GM12878 (cell line): ENCODE measurements at regions not wholly inside any gene's neighbourhood (a gene's known extent, or its start where the extent isn't known, plus 50 kb on each side); places are given as distances from the start of the nearest gene placed in this dataset.

Experiments
- ATAC-seq: fragments of 200-7000 bp; cut with Tn5 transposase; 3 replicates; pipeline ENCODE4 v1.9.1; 2020; ENCODE audit warnings: mild to moderate bottlenecking, moderate library complexity
- BruUV-seq: library from RNA; stranded (reverse); fragments of 400-500 nt; replicated peaks from 2 replicates; lab custom pipeline; 2021; lab: Mats Ljungman, UMichigan
- CTCF ChIA-PET: fragments of 300-600 bp; sonication (Branson Sonifier 250); formaldehyde crosslinking; extraction: SDS; loops from one replicate; lab custom pipeline; 2021; ENCODE audit warnings: inconsistent platforms; lab: Yijun Ruan, JAX
- POLR2A ChIA-PET: fragments of 350-600 bp; formaldehyde crosslinking; extraction: SDS; loops from one replicate; lab custom pipeline; 2021; ENCODE audit warnings: inconsistent platforms; lab: Charles Lee
- RAD21 ChIA-PET: fragments of 300-600 bp; sonication (Branson Sonifier 250); formaldehyde crosslinking; loops from one replicate; lab custom pipeline; 2023; ENCODE audit warnings: antibody characterized with exemption; ENCODE audit not compliant: unreplicated experiment; lab: Charles Lee
- SMC1A ChIA-PET: fragments of 300-600 bp; sonication (Branson Sonifier 250); formaldehyde crosslinking; loops from one replicate; lab custom pipeline; 2023; ENCODE audit not compliant: unreplicated experiment, uncharacterized antibody; lab: Charles Lee
- DNase-seq: peaks from one replicate; pipeline ENCODE4 v3.0.0-alpha.2; 2011; ENCODE audit warnings: low read depth, low spot score
- FAIRE-seq: peaks from 3 replicates; lab custom pipeline; 2011; peaks lifted over from hg19 to GRCh38; lab: Jason Lieb, UNC
- H2AFZ ChIP-seq: 2 replicates; pipeline ENCODE4 v1.6.0; 2011; ENCODE audit warnings: low read depth, low read length, control low read depth; ENCODE audit not compliant: control insufficient read depth
- H3K27ac ChIP-seq: 2 replicates; pipeline ENCODE4 v1.5.1; 2011; ENCODE audit warnings: control low read depth; ENCODE audit not compliant: control insufficient read depth, insufficient read depth
- H3K27me3 ChIP-seq, 2 experiments: replicated peaks in 1 of 2; 2 replicates each; pipeline versions ENCODE4 v1.6.0 to v1.6.1; 2011; ENCODE audit warnings: low read length in 1 of 2; ENCODE audit not compliant: control insufficient read depth in 2 of 2, insufficient read depth in 2 of 2
- H3K36me3 ChIP-seq, 2 experiments: 2 replicates each; pipeline ENCODE4 v1.5.1; 2011; ENCODE audit warnings: low read length in 1 of 2; ENCODE audit not compliant: control insufficient read depth in 2 of 2, insufficient read depth in 2 of 2
- H3K4me1 ChIP-seq: 2 replicates; pipeline ENCODE4 v1.6.1; 2011; ENCODE audit warnings: mild to moderate bottlenecking, low read length, moderate library complexity, mixed read lengths; ENCODE audit not compliant: control insufficient read depth, insufficient read depth
- H3K4me2 ChIP-seq: 2 replicates; pipeline ENCODE4 v1.6.0; 2011; ENCODE audit warnings: control low read depth; ENCODE audit not compliant: control insufficient read depth, insufficient read depth
- H3K4me3 ChIP-seq: fragments of 200-600 bp; sonication (generic); 2 replicates; pipeline ENCODE4 v1.5.1; 2016
- H3K79me2 ChIP-seq: 2 replicates; pipeline ENCODE4 v1.6.0; 2011; ENCODE audit warnings: low read length; ENCODE audit not compliant: control insufficient read depth, insufficient read depth
- H3K9ac ChIP-seq: 2 replicates; pipeline ENCODE4 v1.8.0; 2011; ENCODE audit warnings: low read length, control low read depth, mixed read lengths; ENCODE audit not compliant: control insufficient read depth, insufficient read depth
- H3K9me3 ChIP-seq: replicated peaks from 3 replicates; pipeline ENCODE4 v1.5.1; 2011; ENCODE audit warnings: mild to moderate bottlenecking, low read length; ENCODE audit not compliant: control insufficient read depth, insufficient read depth
- H4K20me1 ChIP-seq: 2 replicates; pipeline ENCODE4 v1.6.0; 2011; ENCODE audit not compliant: control insufficient read depth, insufficient read depth
- CBFB ChIP-seq: IDR thresholded peaks from 2 replicates; pipeline ENCODE4 v1.6.1; 2016; ENCODE audit warnings: antibody characterized with exemption, low read depth
- CBX3 ChIP-seq: fragments of 200-600 bp; sonication (generic); IDR thresholded peaks from 2 replicates; pipeline ENCODE4 v1.6.1; 2016; ENCODE audit warnings: low read depth, borderline replicate concordance
- FOXK2 ChIP-seq: fragments of 450-650 bp; IDR thresholded peaks from 2 replicates; pipeline ENCODE4 v1.6.1; 2017; ENCODE audit warnings: mild to moderate bottlenecking, moderate library complexity
- FOXM1 ChIP-seq: IDR thresholded peaks from 2 replicates; pipeline ENCODE4 v1.6.1; 2012; ENCODE audit warnings: low read depth, mild to moderate bottlenecking, inconsistent platforms, low read length, moderate library complexity
- IKZF1 ChIP-seq: fragments of 450-650 bp; conservative IDR thresholded peaks from 2 replicates; pipeline ENCODE4 v1.6.1; 2017; ENCODE audit warnings: antibody characterized with exemption, mild to moderate bottlenecking
- MXI1 ChIP-seq: fragments of 150-350 bp; IDR thresholded peaks from 2 replicates; pipeline ENCODE4 v1.6.1; 2011; ENCODE audit warnings: low read depth, mild to moderate bottlenecking, inconsistent platforms, low read length, improper control_type of control experiment
- NFYB ChIP-seq: IDR thresholded peaks from 2 replicates; pipeline ENCODE4 v1.6.1; 2011; ENCODE audit warnings: low read depth, mild to moderate bottlenecking, low read length, improper control_type of control experiment, moderate library complexity; ENCODE audit not compliant: insufficient read depth
- SMAD1 ChIP-seq: fragments of 450-650 bp; IDR thresholded peaks from 2 replicates; pipeline ENCODE4 v1.6.1; 2018; ENCODE audit warnings: mild to moderate bottlenecking, low read depth; ENCODE audit not compliant: partially characterized antibody
- SMC3 ChIP-seq: IDR thresholded peaks from 2 replicates; pipeline ENCODE4 v1.6.1; 2011; ENCODE audit warnings: low read length, improper control_type of control experiment, borderline replicate concordance
- SREBF1 ChIP-seq: IDR thresholded peaks from 2 replicates; pipeline ENCODE4 v1.6.1; 2012; ENCODE audit warnings: mild to moderate bottlenecking, low read length
- TCF7 ChIP-seq: IDR thresholded peaks from 2 replicates; pipeline ENCODE4 v1.6.1; 2014; ENCODE audit warnings: antibody characterized with exemption, borderline replicate concordance
- YY1 ChIP-seq: IDR thresholded peaks from 2 replicates; pipeline ENCODE4 v1.6.1; 2011; ENCODE audit warnings: low read depth, mild to moderate bottlenecking, low read length
- ZNF274 ChIP-seq: IDR thresholded peaks from one replicate; pipeline ENCODE4 v1.8.0; 2011; ENCODE audit not compliant: insufficient read length, insufficient read depth
- ZSCAN29 ChIP-seq: fragments of 450-650 bp; IDR thresholded peaks from 2 replicates; pipeline ENCODE4 v1.6.1; 2017; ENCODE audit warnings: mild to moderate bottlenecking, moderate library complexity
- WGBS: methylation state at CpG from one replicate; pipeline ENCODE4 v1.1.6; 2016; ENCODE audit warnings: low lambda C conversion rate; ENCODE audit not compliant: insufficient replicate concordance, insufficient coverage; ENCODE audit errors: missing lambda C conversion rate; 5-methylcytosine and 5-hydroxymethylcytosine counted together
- in situ Hi-C: fragments of 300-500 bp; cut with MboI; formaldehyde crosslinking; loops from 9 replicates; pipeline ENCODE4 v1.14.3; 2018; ENCODE audit warnings: mixed read lengths
- intact Hi-C: fragments of 100-400 bp; cut with micrococcal nuclease; formaldehyde crosslinking; loops from one replicate; pipeline ENCODE4 v1.14.2; 2022; ENCODE audit not compliant: unreplicated experiment
- TF ChIP-seq, protein P1 (sequence below): IDR thresholded peaks from 2 replicates; pipeline ENCODE4 v1.6.1; 2011; ENCODE audit warnings: low read depth, mild to moderate bottlenecking, low read length, moderate library complexity, borderline replicate concordance; ENCODE audit errors: extremely low read depth
- TF ChIP-seq, protein P2 (sequence below): fragments of 450-650 bp; conservative IDR thresholded peaks from 2 replicates; pipeline ENCODE4 v1.6.1; 2017; ENCODE audit warnings: mild to moderate bottlenecking, moderate library complexity
- TF ChIP-seq, protein P3 (sequence below): fragments of 450-650 bp; IDR thresholded peaks from 2 replicates; pipeline ENCODE4 v1.6.1; 2017; ENCODE audit warnings: borderline replicate concordance
- TF ChIP-seq, protein P4 (sequence below): fragments of 450-650 bp; IDR thresholded peaks from 2 replicates; pipeline ENCODE4 v1.6.1; 2018; ENCODE audit warnings: mild to moderate bottlenecking, low read depth, moderate library complexity; ENCODE audit not compliant: partially characterized antibody
- TF ChIP-seq, protein P5 (sequence below): IDR thresholded peaks from 2 replicates; pipeline ENCODE4 v1.6.1; 2011; ENCODE audit warnings: mild to moderate bottlenecking, low read depth, low read length, moderate library complexity; ENCODE audit not compliant: insufficient replicate concordance

DNA sequence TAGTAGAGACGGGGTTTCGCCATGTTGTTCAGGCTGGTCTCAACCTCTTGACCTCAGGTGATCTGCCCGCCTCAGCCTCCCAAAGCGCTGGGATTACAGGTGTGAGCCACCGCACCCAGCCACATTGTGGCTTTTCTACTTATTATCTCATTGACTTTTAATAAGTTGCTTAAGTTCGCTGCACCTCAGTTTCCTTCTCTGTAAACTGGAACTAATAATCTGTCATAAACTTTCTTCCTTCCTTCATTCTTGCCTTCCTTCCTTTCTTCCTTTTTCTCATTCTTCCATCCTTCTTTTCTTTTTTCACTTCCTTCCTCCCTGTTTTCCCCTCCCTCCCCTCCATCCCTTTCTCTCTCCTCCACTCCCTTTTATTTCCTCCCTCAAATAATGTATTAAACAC, 192.2 kb downstream of the MAF start:
- DNase-seq, result no peak
- no peak for ATAC-seq
- H3K9me3 ChIP-seq, result no peaks in the 10 kb centered on the region; the same call in 2 of the 3 replicates
- no peaks in the 10 kb centered on the region for H3K4me1 ChIP-seq
- BruUV-seq, result no TSS peak
- H3K27ac ChIP-seq, result no peak overlapping the region
- RAD21 ChIA-PET, result no interaction called here
- H3K4me2 ChIP-seq, result no peak overlapping the region
- no peaks in the 10 kb centered on the region for H3K27me3 ChIP-seq
- TF ChIP-seq MXI1 (no peak), SMAD1 (no peak), YY1 (no peak), FOXK2 (no peak), FOXM1 (no peak), SREBF1 (no peak), IKZF1 (no peak), ZNF274 (no peak), CBX3 (no peak), ZSCAN29 (no peak), SMC3 (no peak), NFYB (no peak), CBFB (no peak), TCF7 (no peak)
- TF ChIP-seq, protein P1, sequence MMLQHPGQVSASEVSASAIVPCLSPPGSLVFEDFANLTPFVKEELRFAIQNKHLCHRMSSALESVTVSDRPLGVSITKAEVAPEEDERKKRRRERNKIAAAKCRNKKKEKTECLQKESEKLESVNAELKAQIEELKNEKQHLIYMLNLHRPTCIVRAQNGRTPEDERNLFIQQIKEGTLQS, result no peak
- TF ChIP-seq, protein P2, sequence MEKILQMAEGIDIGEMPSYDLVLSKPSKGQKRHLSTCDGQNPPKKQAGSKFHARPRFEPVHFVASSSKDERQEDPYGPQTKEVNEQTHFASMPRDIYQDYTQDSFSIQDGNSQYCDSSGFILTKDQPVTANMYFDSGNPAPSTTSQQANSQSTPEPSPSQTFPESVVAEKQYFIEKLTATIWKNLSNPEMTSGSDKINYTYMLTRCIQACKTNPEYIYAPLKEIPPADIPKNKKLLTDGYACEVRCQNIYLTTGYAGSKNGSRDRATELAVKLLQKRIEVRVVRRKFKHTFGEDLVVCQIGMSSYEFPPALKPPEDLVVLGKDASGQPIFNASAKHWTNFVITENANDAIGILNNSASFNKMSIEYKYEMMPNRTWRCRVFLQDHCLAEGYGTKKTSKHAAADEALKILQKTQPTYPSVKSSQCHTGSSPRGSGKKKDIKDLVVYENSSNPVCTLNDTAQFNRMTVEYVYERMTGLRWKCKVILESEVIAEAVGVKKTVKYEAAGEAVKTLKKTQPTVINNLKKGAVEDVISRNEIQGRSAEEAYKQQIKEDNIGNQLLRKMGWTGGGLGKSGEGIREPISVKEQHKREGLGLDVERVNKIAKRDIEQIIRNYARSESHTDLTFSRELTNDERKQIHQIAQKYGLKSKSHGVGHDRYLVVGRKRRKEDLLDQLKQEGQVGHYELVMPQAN, result no peak
- TF ChIP-seq, protein P3, sequence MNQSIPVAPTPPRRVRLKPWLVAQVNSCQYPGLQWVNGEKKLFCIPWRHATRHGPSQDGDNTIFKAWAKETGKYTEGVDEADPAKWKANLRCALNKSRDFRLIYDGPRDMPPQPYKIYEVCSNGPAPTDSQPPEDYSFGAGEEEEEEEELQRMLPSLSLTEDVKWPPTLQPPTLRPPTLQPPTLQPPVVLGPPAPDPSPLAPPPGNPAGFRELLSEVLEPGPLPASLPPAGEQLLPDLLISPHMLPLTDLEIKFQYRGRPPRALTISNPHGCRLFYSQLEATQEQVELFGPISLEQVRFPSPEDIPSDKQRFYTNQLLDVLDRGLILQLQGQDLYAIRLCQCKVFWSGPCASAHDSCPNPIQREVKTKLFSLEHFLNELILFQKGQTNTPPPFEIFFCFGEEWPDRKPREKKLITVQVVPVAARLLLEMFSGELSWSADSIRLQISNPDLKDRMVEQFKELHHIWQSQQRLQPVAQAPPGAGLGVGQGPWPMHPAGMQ, result no peak
- TF ChIP-seq, protein P4, sequence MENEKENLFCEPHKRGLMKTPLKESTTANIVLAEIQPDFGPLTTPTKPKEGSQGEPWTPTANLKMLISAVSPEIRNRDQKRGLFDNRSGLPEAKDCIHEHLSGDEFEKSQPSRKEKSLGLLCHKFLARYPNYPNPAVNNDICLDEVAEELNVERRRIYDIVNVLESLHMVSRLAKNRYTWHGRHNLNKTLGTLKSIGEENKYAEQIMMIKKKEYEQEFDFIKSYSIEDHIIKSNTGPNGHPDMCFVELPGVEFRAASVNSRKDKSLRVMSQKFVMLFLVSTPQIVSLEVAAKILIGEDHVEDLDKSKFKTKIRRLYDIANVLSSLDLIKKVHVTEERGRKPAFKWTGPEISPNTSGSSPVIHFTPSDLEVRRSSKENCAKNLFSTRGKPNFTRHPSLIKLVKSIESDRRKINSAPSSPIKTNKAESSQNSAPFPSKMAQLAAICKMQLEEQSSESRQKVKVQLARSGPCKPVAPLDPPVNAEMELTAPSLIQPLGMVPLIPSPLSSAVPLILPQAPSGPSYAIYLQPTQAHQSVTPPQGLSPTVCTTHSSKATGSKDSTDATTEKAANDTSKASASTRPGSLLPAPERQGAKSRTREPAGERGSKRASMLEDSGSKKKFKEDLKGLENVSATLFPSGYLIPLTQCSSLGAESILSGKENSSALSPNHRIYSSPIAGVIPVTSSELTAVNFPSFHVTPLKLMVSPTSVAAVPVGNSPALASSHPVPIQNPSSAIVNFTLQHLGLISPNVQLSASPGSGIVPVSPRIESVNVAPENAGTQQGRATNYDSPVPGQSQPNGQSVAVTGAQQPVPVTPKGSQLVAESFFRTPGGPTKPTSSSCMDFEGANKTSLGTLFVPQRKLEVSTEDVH, result no peak
- TF ChIP-seq, protein P5, sequence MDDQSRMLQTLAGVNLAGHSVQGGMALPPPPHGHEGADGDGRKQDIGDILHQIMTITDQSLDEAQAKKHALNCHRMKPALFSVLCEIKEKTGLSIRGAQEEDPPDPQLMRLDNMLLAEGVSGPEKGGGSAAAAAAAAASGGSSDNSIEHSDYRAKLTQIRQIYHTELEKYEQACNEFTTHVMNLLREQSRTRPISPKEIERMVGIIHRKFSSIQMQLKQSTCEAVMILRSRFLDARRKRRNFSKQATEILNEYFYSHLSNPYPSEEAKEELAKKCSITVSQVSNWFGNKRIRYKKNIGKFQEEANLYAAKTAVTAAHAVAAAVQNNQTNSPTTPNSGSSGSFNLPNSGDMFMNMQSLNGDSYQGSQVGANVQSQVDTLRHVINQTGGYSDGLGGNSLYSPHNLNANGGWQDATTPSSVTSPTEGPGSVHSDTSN, result no peak
- 60% methylated on average over 6 of the region's 6 CpGs for WGBS
- H2AFZ ChIP-seq, result no peak overlapping the region
- CTCF ChIA-PET, result no interaction called here
- in situ Hi-C loops (no loop called here), intact Hi-C loops (no loop called here)
- SMC1A ChIA-PET, result no interaction called here
- POLR2A ChIA-PET, result no interaction called here
- no peak overlapping the region for H3K9ac ChIP-seq
- H3K4me3 ChIP-seq, result no peak overlapping the region
- no peak for FAIRE-seq
- no peaks in the 10 kb centered on the region for H3K36me3 ChIP-seq
- H4K20me1 ChIP-seq, result no peaks in the 10 kb centered on the region
- H3K79me2 ChIP-seq, result no peaks in the 10 kb centered on the region
